ENCODE measurements at regions not wholly inside any gene's neighbourhood (a gene's known extent, or its start where the extent isn't known, plus 50 kb on each side); places are given as distances from the start of the nearest gene placed in this dataset.

DNA sequence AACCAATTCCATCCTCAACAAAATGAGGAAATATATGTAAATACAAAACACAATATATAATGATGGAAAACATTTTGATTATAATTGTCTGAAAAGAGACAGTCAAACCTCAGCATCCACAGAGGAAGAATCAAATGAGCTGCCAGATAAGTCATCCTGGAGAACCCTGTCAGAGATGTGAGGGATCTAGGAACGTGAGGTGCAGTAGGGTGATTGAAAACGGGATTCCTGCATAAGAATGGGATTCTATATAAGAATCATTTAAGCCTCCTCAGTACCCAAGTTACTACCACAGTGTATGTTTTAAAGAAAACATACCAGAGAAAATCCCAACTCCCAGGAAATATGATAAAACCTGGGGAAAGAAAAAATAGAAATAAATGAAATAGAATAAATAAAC lies 690.5 kb downstream of the FRK start:
- Mint-ChIP-seq H3K27me3 (ENCODE audit: insufficient read depth, low read depth, poor library complexity) (no peaks in the 10 kb centered on the region), H3K4me3 (no peak overlapping the region), H3K4me1 (no peaks in the 10 kb centered on the region), H3K27ac (no peak overlapping the region), H3K9me3 (peaks cover 25% of the 10 kb centered on the region), H3K36me3 (ENCODE audit: low read depth) (peaks cover 20% of the 10 kb centered on the region)
- no peaks in the 10 kb centered on the region for H3F3A ChIP-seq (replicated peaks; ENCODE audit: low read depth)
- TF ChIP-seq, protein P1, sequence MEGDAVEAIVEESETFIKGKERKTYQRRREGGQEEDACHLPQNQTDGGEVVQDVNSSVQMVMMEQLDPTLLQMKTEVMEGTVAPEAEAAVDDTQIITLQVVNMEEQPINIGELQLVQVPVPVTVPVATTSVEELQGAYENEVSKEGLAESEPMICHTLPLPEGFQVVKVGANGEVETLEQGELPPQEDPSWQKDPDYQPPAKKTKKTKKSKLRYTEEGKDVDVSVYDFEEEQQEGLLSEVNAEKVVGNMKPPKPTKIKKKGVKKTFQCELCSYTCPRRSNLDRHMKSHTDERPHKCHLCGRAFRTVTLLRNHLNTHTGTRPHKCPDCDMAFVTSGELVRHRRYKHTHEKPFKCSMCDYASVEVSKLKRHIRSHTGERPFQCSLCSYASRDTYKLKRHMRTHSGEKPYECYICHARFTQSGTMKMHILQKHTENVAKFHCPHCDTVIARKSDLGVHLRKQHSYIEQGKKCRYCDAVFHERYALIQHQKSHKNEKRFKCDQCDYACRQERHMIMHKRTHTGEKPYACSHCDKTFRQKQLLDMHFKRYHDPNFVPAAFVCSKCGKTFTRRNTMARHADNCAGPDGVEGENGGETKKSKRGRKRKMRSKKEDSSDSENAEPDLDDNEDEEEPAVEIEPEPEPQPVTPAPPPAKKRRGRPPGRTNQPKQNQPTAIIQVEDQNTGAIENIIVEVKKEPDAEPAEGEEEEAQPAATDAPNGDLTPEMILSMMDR (conservative IDR thresholded peaks at IDR 0.05; ENCODE audit: low read depth in 2 of 2), result no peak
- TF ChIP-seq, protein P2, sequence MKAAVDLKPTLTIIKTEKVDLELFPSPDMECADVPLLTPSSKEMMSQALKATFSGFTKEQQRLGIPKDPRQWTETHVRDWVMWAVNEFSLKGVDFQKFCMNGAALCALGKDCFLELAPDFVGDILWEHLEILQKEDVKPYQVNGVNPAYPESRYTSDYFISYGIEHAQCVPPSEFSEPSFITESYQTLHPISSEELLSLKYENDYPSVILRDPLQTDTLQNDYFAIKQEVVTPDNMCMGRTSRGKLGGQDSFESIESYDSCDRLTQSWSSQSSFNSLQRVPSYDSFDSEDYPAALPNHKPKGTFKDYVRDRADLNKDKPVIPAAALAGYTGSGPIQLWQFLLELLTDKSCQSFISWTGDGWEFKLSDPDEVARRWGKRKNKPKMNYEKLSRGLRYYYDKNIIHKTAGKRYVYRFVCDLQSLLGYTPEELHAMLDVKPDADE (IDR thresholded peaks at IDR 0.05), result no peak
- TF ChIP-seq JUNB (IDR thresholded peaks at IDR 0.05; ENCODE audit: unreplicated experiment), result no peak
- TF ChIP-seq, protein P3, sequence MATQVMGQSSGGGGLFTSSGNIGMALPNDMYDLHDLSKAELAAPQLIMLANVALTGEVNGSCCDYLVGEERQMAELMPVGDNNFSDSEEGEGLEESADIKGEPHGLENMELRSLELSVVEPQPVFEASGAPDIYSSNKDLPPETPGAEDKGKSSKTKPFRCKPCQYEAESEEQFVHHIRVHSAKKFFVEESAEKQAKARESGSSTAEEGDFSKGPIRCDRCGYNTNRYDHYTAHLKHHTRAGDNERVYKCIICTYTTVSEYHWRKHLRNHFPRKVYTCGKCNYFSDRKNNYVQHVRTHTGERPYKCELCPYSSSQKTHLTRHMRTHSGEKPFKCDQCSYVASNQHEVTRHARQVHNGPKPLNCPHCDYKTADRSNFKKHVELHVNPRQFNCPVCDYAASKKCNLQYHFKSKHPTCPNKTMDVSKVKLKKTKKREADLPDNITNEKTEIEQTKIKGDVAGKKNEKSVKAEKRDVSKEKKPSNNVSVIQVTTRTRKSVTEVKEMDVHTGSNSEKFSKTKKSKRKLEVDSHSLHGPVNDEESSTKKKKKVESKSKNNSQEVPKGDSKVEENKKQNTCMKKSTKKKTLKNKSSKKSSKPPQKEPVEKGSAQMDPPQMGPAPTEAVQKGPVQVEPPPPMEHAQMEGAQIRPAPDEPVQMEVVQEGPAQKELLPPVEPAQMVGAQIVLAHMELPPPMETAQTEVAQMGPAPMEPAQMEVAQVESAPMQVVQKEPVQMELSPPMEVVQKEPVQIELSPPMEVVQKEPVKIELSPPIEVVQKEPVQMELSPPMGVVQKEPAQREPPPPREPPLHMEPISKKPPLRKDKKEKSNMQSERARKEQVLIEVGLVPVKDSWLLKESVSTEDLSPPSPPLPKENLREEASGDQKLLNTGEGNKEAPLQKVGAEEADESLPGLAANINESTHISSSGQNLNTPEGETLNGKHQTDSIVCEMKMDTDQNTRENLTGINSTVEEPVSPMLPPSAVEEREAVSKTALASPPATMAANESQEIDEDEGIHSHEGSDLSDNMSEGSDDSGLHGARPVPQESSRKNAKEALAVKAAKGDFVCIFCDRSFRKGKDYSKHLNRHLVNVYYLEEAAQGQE (IDR thresholded peaks at IDR 0.05; ENCODE audit: unreplicated experiment), result no peak
- TF ChIP-seq, protein P4, sequence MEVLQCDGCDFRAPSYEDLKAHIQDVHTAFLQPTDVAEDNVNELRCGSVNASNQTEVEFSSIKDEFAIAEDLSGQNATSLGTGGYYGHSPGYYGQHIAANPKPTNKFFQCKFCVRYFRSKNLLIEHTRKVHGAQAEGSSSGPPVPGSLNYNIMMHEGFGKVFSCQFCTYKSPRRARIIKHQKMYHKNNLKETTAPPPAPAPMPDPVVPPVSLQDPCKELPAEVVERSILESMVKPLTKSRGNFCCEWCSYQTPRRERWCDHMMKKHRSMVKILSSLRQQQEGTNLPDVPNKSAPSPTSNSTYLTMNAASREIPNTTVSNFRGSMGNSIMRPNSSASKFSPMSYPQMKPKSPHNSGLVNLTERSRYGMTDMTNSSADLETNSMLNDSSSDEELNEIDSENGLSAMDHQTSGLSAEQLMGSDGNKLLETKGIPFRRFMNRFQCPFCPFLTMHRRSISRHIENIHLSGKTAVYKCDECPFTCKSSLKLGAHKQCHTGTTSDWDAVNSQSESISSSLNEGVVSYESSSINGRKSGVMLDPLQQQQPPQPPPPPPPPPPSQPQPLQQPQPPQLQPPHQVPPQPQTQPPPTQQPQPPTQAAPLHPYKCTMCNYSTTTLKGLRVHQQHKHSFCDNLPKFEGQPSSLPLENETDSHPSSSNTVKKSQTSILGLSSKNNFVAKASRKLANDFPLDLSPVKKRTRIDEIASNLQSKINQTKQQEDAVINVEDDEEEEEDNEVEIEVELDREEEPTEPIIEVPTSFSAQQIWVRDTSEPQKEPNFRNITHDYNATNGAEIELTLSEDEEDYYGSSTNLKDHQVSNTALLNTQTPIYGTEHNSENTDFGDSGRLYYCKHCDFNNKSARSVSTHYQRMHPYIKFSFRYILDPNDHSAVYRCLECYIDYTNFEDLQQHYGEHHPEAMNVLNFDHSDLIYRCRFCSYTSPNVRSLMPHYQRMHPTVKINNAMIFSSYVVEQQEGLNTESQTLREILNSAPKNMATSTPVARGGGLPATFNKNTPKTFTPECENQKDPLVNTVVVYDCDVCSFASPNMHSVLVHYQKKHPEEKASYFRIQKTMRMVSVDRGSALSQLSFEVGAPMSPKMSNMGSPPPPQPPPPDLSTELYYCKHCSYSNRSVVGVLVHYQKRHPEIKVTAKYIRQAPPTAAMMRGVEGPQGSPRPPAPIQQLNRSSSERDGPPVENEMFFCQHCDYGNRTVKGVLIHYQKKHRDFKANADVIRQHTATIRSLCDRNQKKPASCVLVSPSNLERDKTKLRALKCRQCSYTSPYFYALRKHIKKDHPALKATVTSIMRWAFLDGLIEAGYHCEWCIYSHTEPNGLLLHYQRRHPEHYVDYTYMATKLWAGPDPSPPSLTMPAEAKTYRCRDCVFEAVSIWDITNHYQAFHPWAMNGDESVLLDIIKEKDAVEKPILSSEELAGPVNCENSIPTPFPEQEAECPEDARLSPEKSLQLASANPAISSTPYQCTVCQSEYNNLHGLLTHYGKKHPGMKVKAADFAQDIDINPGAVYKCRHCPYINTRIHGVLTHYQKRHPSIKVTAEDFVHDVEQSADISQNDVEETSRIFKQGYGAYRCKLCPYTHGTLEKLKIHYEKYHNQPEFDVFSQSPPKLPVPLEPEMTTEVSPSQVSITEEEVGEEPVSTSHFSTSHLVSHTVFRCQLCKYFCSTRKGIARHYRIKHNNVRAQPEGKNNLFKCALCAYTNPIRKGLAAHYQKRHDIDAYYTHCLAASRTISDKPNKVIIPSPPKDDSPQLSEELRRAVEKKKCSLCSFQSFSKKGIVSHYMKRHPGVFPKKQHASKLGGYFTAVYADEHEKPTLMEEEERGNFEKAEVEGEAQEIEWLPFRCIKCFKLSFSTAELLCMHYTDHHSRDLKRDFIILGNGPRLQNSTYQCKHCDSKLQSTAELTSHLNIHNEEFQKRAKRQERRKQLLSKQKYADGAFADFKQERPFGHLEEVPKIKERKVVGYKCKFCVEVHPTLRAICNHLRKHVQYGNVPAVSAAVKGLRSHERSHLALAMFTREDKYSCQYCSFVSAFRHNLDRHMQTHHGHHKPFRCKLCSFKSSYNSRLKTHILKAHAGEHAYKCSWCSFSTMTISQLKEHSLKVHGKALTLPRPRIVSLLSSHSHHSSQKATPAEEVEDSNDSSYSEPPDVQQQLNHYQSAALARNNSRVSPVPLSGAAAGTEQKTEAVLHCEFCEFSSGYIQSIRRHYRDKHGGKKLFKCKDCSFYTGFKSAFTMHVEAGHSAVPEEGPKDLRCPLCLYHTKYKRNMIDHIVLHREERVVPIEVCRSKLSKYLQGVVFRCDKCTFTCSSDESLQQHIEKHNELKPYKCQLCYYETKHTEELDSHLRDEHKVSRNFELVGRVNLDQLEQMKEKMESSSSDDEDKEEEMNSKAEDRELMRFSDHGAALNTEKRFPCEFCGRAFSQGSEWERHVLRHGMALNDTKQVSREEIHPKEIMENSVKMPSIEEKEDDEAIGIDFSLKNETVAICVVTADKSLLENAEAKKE (CRISPR knock-in tag; IDR thresholded peaks at IDR 0.05), result 0 out of 2 replicates have a peak, but pooled peaks have one; percentile 78
- no peaks in the 10 kb centered on the region for H3K27me3 ChIP-seq (ENCODE audit: insufficient read depth)
- no peak overlapping the region for H3K4me3 ChIP-seq
- no peak overlapping the region for H3K27ac ChIP-seq (ENCODE audit: low read depth)
- peaks cover 6% of the 10 kb centered on the region; the same call in 1 of the 2 replicates for H3K9me2 ChIP-seq (ENCODE audit: insufficient read depth)
- ATAC-seq, result peak; percentile 75
- peak; percentile 63 for DNase-seq (ENCODE audit: low spot score)
- H3K4me2 ChIP-seq, result no peak overlapping the region
- H2AFZ ChIP-seq, result no peak overlapping the region
- no peaks in the 10 kb centered on the region for H3K36me3 ChIP-seq (ENCODE audit: insufficient read depth)
- H3K79me2 ChIP-seq (replicated peaks; ENCODE audit: insufficient read depth), result no peaks in the 10 kb centered on the region
- H3K4me1 ChIP-seq (ENCODE audit: insufficient read depth), result no peaks in the 10 kb centered on the region
- H4K20me1 ChIP-seq (replicated peaks; ENCODE audit: insufficient read depth), result no peaks in the 10 kb centered on the region

Data from GM23338 (cell line).